Heart left ventricle (tissue), 16 donors: ENCODE measurements at regions not wholly inside any gene's neighbourhood (a gene's known extent, or its start where the extent isn't known, plus 50 kb on each side); places are given as distances from the start of the nearest gene placed in this dataset.
A peak's percentile ranks its signal among the peaks of the same experiment; 100 is the strongest.

Source experiments
- ATAC-seq, 4 donors: fragments of 200-7000 bp; cut with Tn5 transposase; one replicate each; pipeline ENCODE4 v1.9.1; 2020 to 2022; ENCODE audit warnings: moderate library complexity in 4 of 4, mild to moderate bottlenecking in 3 of 4, moderate number of reproducible peaks in 1 of 4
- DNase-seq, 5 donors: peaks; one replicate each; pipeline ENCODE4 v3.0.0-alpha.2; 2020
- H3K27ac ChIP-seq, 12 donors: fragments of 200-600 bp; sonication (generic) in 4 of 12; one replicate each; pipeline versions ENCODE4 v1.5.0 to v1.8.0; 2016 to 2022; ENCODE audit warnings: mild to moderate bottlenecking in 2 of 12
- H3K27me3 ChIP-seq, 9 donors: fragments of 200-600 bp; sonication (generic) in 2 of 9; one replicate each; pipeline versions ENCODE4 v1.5.1 to v1.8.0; 2016 to 2022; ENCODE audit warnings: mild to moderate bottlenecking in 3 of 9
- H3K36me3 ChIP-seq, 9 donors: fragments of 200-600 bp; sonication (generic) in 2 of 9; one replicate each; pipeline versions ENCODE4 v1.5.0 to v1.8.0; 2018 to 2022; ENCODE audit warnings: mild to moderate bottlenecking in 2 of 9
- H3K4me1 ChIP-seq, 12 donors: fragments of 200-600 bp; sonication (generic) in 4 of 12; one replicate each; pipeline versions ENCODE4 v1.5.0 to v1.8.0; 2016 to 2022; ENCODE audit warnings: mild to moderate bottlenecking in 3 of 12
- H3K4me3 ChIP-seq, 12 donors: fragments of 200-600 bp; sonication (generic) in 4 of 12; one replicate each; pipeline versions ENCODE4 v1.5.0 to v1.8.0; 2017 to 2022; ENCODE audit warnings: mild to moderate bottlenecking in 9 of 12, moderate library complexity in 4 of 12
- H3K9me3 ChIP-seq, 12 donors: fragments of 200-600 bp; sonication (generic) in 4 of 12; one replicate each; pipeline versions ENCODE4 v1.5.0 to v1.8.0; 2016 to 2022; ENCODE audit warnings: mild to moderate bottlenecking in 1 of 12
- POLR2A ChIP-seq, 2 donors: fragments of 450-650 bp; IDR thresholded peaks; one replicate each; pipeline ENCODE4 v1.6.1; 2017; ENCODE audit warnings: antibody characterized with exemption in 2 of 2, mild to moderate bottlenecking in 2 of 2, moderate library complexity in 2 of 2
- WGBS, 4 donors: extraction: QIAGEN DNeasy Blood & Tissue Kit in 2 of 4; methylation state at CpG; one replicate each; pipeline versions ENCODE4 v1.1.5 to v1.1.7; 2013 to 2018; 5-methylcytosine and 5-hydroxymethylcytosine counted together
- intact Hi-C, 10 donors: fragments of 100-400 bp; cut with DNase I; formaldehyde crosslinking; loops; one replicate each; pipeline versions ENCODE4 v1.11.1 to v1.14.2; 2022
- TF ChIP-seq, protein P1 (sequence below), 12 donors: fragments of 200-600 bp; sonication (generic) in 4 of 12; IDR thresholded peaks; one replicate each; pipeline versions ENCODE4 v1.5.0 to v1.8.0; 2018 to 2022; ENCODE audit warnings: antibody characterized with exemption in 12 of 12, mild to moderate bottlenecking in 5 of 12
- donor health status: ischemic (EF 13 %, LVEDD 7.1; RV severe dilation, severe dysfunction).
- donor health status: healthy with polysubstance abuse.
- donor health status: DM: no; HTN: yes; CAD: no.
- donor health status: DM: no; HTN: no; CAD: no.
- donor health status: ischemic (EF 25% LVEDD 6.9; RV normal size, moderate dysfunction).
- donor health status: ischemic (EF 25% LVEDD 5.7; RV mildly dilated, moderate dysfunction).
- donor health status: healthy.
- donor health status: DM: yes; HTN: yes; CAD: no.
- donor health status: ischemic (EF 35%, LVEDD 5.7; RV mildly dilated, moderate dysfunction).
- donor health status: nonischemic (EF 11% LVEDD 7.7; RV severe dilation, severe dysfunction).
- donor health status: DM: yes; HTN: yes; CAD: no.
- donor health status: PGD.
- donor health status: ischemic (EF 29% LVEDD 5.4; RV normal size, mild dysfunction).
- donor health status: nonischemic (EF 23%, LVEDD 6.1; RV moderate dilation, normal function).

DNA sequence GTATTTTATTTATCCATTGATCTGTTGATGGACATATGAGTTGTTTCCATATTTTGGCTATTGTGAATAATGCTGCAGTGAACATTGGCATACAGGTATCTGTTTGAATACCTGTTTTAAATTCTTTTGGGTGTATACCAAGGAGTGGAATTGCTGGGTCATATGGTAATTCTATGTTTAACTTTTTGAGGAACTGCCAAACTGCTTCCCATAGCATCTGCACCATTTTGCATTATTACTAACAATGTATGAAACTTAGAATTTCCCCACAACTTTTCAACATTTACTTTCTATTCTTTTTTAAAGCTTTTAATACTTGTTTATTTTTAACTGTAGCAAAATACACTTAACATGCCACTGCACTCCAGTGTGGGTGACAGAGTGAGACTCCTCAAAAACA is 57.0 kb upstream of the MSN start:
- Histone ChIP-seq H3K27ac (peak overlapping the region in 2 of 12 donors; percentile 1 to 34), H3K27me3 (peaks cover 0 to 6% (median 0%) of the 10 kb centered on the region in 9 donors), H3K4me3 (no peak overlapping the region), H3K36me3 (no peaks in the 10 kb centered on the region), H3K4me1 (peaks cover 0 to 24% (median 1%) of the 10 kb centered on the region in 12 donors), H3K9me3 (no peaks in the 10 kb centered on the region)
- ATAC-seq (no peak), DNase-seq (no peak)
- intact Hi-C loops: no loop called here
- TF ChIP-seq POLR2A (IDR thresholded peaks at IDR 0.05): no peak
- TF ChIP-seq, protein P1, sequence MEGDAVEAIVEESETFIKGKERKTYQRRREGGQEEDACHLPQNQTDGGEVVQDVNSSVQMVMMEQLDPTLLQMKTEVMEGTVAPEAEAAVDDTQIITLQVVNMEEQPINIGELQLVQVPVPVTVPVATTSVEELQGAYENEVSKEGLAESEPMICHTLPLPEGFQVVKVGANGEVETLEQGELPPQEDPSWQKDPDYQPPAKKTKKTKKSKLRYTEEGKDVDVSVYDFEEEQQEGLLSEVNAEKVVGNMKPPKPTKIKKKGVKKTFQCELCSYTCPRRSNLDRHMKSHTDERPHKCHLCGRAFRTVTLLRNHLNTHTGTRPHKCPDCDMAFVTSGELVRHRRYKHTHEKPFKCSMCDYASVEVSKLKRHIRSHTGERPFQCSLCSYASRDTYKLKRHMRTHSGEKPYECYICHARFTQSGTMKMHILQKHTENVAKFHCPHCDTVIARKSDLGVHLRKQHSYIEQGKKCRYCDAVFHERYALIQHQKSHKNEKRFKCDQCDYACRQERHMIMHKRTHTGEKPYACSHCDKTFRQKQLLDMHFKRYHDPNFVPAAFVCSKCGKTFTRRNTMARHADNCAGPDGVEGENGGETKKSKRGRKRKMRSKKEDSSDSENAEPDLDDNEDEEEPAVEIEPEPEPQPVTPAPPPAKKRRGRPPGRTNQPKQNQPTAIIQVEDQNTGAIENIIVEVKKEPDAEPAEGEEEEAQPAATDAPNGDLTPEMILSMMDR (IDR thresholded peaks at IDR 0.05): no peak

DNA sequence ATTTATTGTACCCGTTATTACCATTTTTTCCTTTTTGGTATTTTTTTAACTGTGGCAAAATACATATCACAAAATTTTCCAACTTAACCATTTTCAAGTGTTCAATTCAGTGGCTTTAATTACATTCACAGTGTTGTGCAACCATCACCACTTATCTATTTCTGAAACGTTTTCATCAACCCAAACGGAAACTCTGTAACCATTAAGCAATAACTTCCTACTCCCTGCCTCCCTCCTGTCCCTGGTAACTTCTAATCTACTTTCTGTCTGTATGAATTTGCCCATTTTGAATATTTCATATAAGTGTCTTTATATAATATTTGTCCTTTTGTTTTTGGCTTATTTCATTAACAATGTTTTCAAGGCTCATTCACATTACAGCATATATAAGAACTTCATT is 57.4 kb upstream of the MSN start:
- H3K27me3 ChIP-seq: peaks cover 0 to 6% (median 0%) of the 10 kb centered on the region in 9 donors
- no peak for DNase-seq
- peak in 2 of 4 donors; percentile 60 to 67 for ATAC-seq
- no peak for TF ChIP-seq POLR2A (IDR thresholded peaks at IDR 0.05)
- TF ChIP-seq, protein P1 (IDR thresholded peaks at IDR 0.05): no peak
- peak overlapping the region in 4 of 12 donors; percentile 9 to 34 (median 26) for H3K27ac ChIP-seq
- no peaks in the 10 kb centered on the region for H3K9me3 ChIP-seq
- H3K36me3 ChIP-seq: no peaks in the 10 kb centered on the region
- peaks cover 0 to 24% (median 1%) of the 10 kb centered on the region in 12 donors for H3K4me1 ChIP-seq
- intact Hi-C loops: no loop called here
- WGBS, 4 donors: 48 to 59% (median 52%) methylated on average over 3 of the region's 3 CpGs
- no peak overlapping the region for H3K4me3 ChIP-seq

DNA sequence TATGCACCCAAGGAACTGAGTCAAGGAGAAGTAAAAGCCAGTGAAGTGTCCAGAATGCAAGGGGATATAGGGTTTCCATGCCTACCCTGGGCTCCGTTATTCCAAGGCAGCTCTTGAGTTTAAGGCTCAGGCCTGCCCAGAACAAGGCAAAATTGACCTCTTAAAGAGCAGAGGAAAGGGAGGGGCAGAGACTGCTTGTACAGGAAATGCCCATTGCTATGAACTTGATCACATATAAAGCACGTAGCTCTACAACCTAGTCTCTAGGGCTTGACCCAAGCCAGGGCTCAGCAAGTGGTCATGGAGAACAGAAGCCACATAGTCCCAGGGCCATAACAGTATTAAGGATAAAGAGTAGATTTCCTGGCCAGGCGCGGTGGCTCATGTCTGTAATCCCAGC is 58.2 kb upstream of the MSN start:
- intact Hi-C loops: loop anchor here in 1 of 10 donors (10.0 kb wide), 1 partner anchor 56 kb away; the partner anchor contains the start of gene MSN
- Histone ChIP-seq H3K9me3 (no peaks in the 10 kb centered on the region), H3K4me3 (no peak overlapping the region), H3K4me1 (peaks cover 0 to 24% (median 1%) of the 10 kb centered on the region in 12 donors), H3K27me3 (peaks cover 0 to 6% (median 0%) of the 10 kb centered on the region in 9 donors), H3K27ac (peak overlapping the region in 3 of 12 donors; percentile 9 to 28 (median 13)), H3K36me3 (no peaks in the 10 kb centered on the region)
- DNase-seq (no peak), ATAC-seq (peak in 1 of 4 donors; percentile 42)
- WGBS, 4 donors: 73 to 84% (median 75%) methylated on average over 4 of the region's 4 CpGs
- TF ChIP-seq POLR2A (IDR thresholded peaks at IDR 0.05): no peak
- TF ChIP-seq, protein P1 (IDR thresholded peaks at IDR 0.05): no peak

DNA sequence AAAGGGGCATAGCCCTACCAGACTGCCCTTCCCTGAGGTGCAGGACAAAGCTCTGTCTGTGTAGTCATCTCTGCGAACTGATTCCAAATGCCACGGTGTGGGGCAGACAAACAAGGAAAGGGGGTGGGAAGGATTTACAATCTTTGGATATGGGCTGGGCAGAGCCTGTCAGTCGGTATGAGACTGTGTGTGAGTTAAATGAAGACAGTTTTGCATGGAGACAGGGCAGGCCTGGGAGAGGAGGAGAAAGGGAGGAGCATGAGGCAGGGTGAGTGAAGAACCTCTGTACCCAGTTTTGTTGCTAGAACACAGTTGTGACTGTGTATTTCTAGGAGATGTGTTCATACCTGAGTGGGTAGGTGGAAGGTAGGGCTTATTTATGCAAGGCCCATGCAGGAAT is 59.4 kb upstream of the MSN start:
- no peak for TF ChIP-seq POLR2A (IDR thresholded peaks at IDR 0.05)
- TF ChIP-seq, protein P1 (IDR thresholded peaks at IDR 0.05): no peak
- Histone ChIP-seq H3K36me3 (no peaks in the 10 kb centered on the region), H3K27me3 (peaks cover 0 to 6% (median 0%) of the 10 kb centered on the region in 9 donors), H3K27ac (no peak overlapping the region), H3K4me1 (peaks cover 0 to 24% (median 1%) of the 10 kb centered on the region in 12 donors), H3K4me3 (no peak overlapping the region), H3K9me3 (no peaks in the 10 kb centered on the region)
- intact Hi-C loops: loop anchor here in 1 of 10 donors (10.0 kb wide), 1 partner anchor 57 kb away; the partner anchor contains the start of gene MSN
- 67 to 77% (median 69%) methylated on average over 3 of the region's 3 CpGs for WGBS, 4 donors
- no peak for DNase-seq
- no peak for ATAC-seq
